Activated CD8-positive, alpha-beta memory T cell treated with anti-CD3 and anti-CD28 coated beads, Interleukin-2, amount 50 U/mL, for 4 hours (primary cell): ENCODE measurements at regions not wholly inside any gene's neighbourhood (a gene's known extent, or its start where the extent isn't known, plus 50 kb on each side); places are given as distances from the start of the nearest gene placed in this dataset.

Experiments used
- DNase-seq: peaks from one replicate; pipeline ENCODE4 v3.0.0-alpha.2; 2020

GRCh38 chr12:126648074-126648473 lies 1582.8 kb downstream of the AACS start:
- DNase-seq: no peak

- DNase-seq: no peak
These were observed 1585.9 kb downstream of the AACS start for GRCh38 chr12:126651133-126651532.

GRCh38 chr12:126663304-126664094 lies 1598.3 kb downstream of the AACS start:
- DNase-seq: no peak

GRCh38 chr12:126667339-126667738 lies 1599.6 kb upstream of the TMEM132C start:
- no peak for DNase-seq

- DNase-seq: no peak
These were observed 1598.4 kb upstream of the TMEM132C start for GRCh38 chr12:126668538-126668937.

- no peak for DNase-seq
These were observed 1598.0 kb upstream of the TMEM132C start for GRCh38 chr12:126668961-126669360.

- no peak for DNase-seq
These were observed 1590.5 kb upstream of the TMEM132C start for GRCh38 chr12:126676434-126676833.

- DNase-seq: no peak
These were observed 1585.3 kb upstream of the TMEM132C start for GRCh38 chr12:126681676-126682075.

GRCh38 chr12:126684703-126685102 lies 1582.3 kb upstream of the TMEM132C start:
- no peak for DNase-seq

- no peak for DNase-seq
These were observed 1581.3 kb upstream of the TMEM132C start for GRCh38 chr12:126685636-126686035.

- DNase-seq: no peak
These were observed 1578.4 kb upstream of the TMEM132C start for GRCh38 chr12:126688556-126688955.

- DNase-seq: no peak
These were observed 1566.9 kb upstream of the TMEM132C start for GRCh38 chr12:126700096-126700495.

- DNase-seq: no peak
These were observed 1562.4 kb upstream of the TMEM132C start for GRCh38 chr12:126704609-126705008.

- no peak for DNase-seq
These were observed 1560.7 kb upstream of the TMEM132C start for GRCh38 chr12:126706300-126706699.

GRCh38 chr12:126708492-126708896 lies 1558.5 kb upstream of the TMEM132C start:
- no peak for DNase-seq

GRCh38 chr12:126718365-126718764 lies 1548.6 kb upstream of the TMEM132C start:
- no peak for DNase-seq

- DNase-seq: no peak
These were observed 1546.9 kb upstream of the TMEM132C start for GRCh38 chr12:126719912-126720705.

- DNase-seq: no peak
These were observed 1540.3 kb upstream of the TMEM132C start for GRCh38 chr12:126726481-126727217.

- no peak for DNase-seq
These were observed 1539.5 kb upstream of the TMEM132C start for GRCh38 chr12:126727218-126728075.

GRCh38 chr12:126734296-126734695 lies 1532.7 kb upstream of the TMEM132C start:
- DNase-seq: no peak

- no peak for DNase-seq
These were observed 1532.3 kb upstream of the TMEM132C start for GRCh38 chr12:126734710-126735109.

- no peak for DNase-seq
These were observed 1525.3 kb upstream of the TMEM132C start for GRCh38 chr12:126741536-126742240.
